HepG2 (cell line): ENCODE measurements at regions not wholly inside any gene's neighbourhood (a gene's known extent, or its start where the extent isn't known, plus 50 kb on each side); places are given as distances from the start of the nearest gene placed in this dataset.

Experiments
- ATAC-seq: fragments of 200-7000 bp; cut with Tn5 transposase; 3 replicates; pipeline ENCODE4 v1.9.1; 2020; ENCODE audit warnings: mild to moderate bottlenecking, moderate library complexity
- BruUV-seq: library from RNA; stranded (reverse); fragments of 400-500 nt; replicated peaks from 2 replicates; lab custom pipeline; 2021; lab: Mats Ljungman, UMichigan
- CTCF ChIA-PET: fragments of 300-600 bp; formaldehyde crosslinking; extraction: SDS; loops from one replicate; lab custom pipeline; 2021; ENCODE audit warnings: low total read pairs, inconsistent platforms, low intra/inter-chr PET ratio; lab: Yijun Ruan, JAX
- POLR2A ChIA-PET: fragments of 350-600 bp; sonication (Branson Sonifier 250); formaldehyde crosslinking; loops from one replicate; lab custom pipeline; 2020; ENCODE audit warnings: antibody characterized with exemption, inconsistent platforms; lab: Yijun Ruan, JAX
- DNase-seq: peaks from one replicate; pipeline ENCODE4 v3.0.0-alpha.2; 2015; ENCODE audit warnings: low spot score
- FAIRE-seq: peaks from 3 replicates; lab custom pipeline; 2011; peaks lifted over from hg19 to GRCh38; lab: Jason Lieb, UNC
- H2AFZ ChIP-seq: one replicate; pipeline ENCODE4 v1.6.1; 2011; ENCODE audit warnings: low read length, inconsistent platforms
- H3K27ac ChIP-seq: fragments of 300-600 bp; 3 replicates; pipeline ENCODE4 v1.8.0; 2011; ENCODE audit warnings: mixed run types, mild to moderate bottlenecking, mixed read lengths, low read length, inconsistent platforms; ENCODE audit not compliant: insufficient read depth; ENCODE audit errors: extremely low read length
- H3K27me3 ChIP-seq, 2 experiments: fragments of 200-600 bp in 1 of 2; 2 replicates in 1 of 2; 3 replicates in 1 of 2; pipeline versions ENCODE4 v1.6.0 to v1.8.0; 2011; ENCODE audit warnings: low read length in 2 of 2, mild to moderate bottlenecking in 2 of 2, moderate library complexity in 2 of 2, inconsistent platforms in 1 of 2; ENCODE audit not compliant: insufficient read depth in 2 of 2, control insufficient read depth in 1 of 2
- H3K36me3 ChIP-seq, 2 experiments: fragments of 200-600 bp in 1 of 2; replicated peaks in 1 of 2; 2 replicates in 1 of 2; 3 replicates in 1 of 2; pipeline versions ENCODE4 v1.5.1 to v1.8.0; 2011; ENCODE audit warnings: low read length in 2 of 2, inconsistent platforms in 1 of 2; ENCODE audit not compliant: insufficient read depth in 2 of 2, control insufficient read depth in 1 of 2
- H3K4me1 ChIP-seq: 2 replicates; pipeline ENCODE4 v1.5.1; 2012; ENCODE audit warnings: low read length, inconsistent platforms; ENCODE audit not compliant: insufficient read depth
- H3K4me2 ChIP-seq: 2 replicates; pipeline ENCODE4 v1.6.0; 2011; ENCODE audit warnings: low read depth, low read length, inconsistent platforms
- H3K4me3 ChIP-seq, 3 experiments: fragments of 200-600 bp in 1 of 3; sonication (generic), shearing (Covaris generic) in 1 of 3; replicated peaks in 1 of 3; 2 replicates each; pipeline ENCODE4 v1.5.1; 2011 to 2016; ENCODE audit warnings: low read length in 3 of 3, inconsistent platforms in 2 of 3, low read depth in 2 of 3, mild to moderate bottlenecking in 2 of 3, control low read depth in 1 of 3, mixed read lengths in 1 of 3; ENCODE audit not compliant: insufficient read depth in 1 of 3
- H3K79me2 ChIP-seq: one replicate; pipeline ENCODE4 v1.6.1; 2011; ENCODE audit warnings: low read length, inconsistent platforms; ENCODE audit not compliant: insufficient read depth
- H3K9ac ChIP-seq: 2 replicates; pipeline ENCODE4 v1.6.0; 2011; ENCODE audit warnings: mild to moderate bottlenecking, low read depth, low read length, inconsistent platforms; ENCODE audit not compliant: insufficient read depth
- H3K9me3 ChIP-seq: 2 replicates; pipeline ENCODE4 v1.5.1; 2012; ENCODE audit warnings: mild to moderate bottlenecking, low read length
- H4K20me1 ChIP-seq: 2 replicates; pipeline ENCODE4 v1.6.0; 2011; ENCODE audit warnings: inconsistent platforms, mild to moderate bottlenecking, low read length, moderate library complexity; ENCODE audit not compliant: insufficient read depth
- ATF7 ChIP-seq, 2 experiments: fragments of 450-650 bp in 1 of 2; sonication (generic) in 1 of 2; formaldehyde crosslinking in 1 of 2; IDR thresholded peaks; 2 replicates each; pipeline versions ENCODE4 v1.4.0 to v1.6.1; 2016 to 2020; ENCODE audit warnings: antibody characterized with exemption in 1 of 2, mild to moderate bottlenecking in 1 of 2, missing genetic modification reagents in 1 of 2
- CREB1 ChIP-seq, 2 experiments: fragments of 450-650 bp in 1 of 2; IDR thresholded peaks; 2 replicates each; pipeline ENCODE4 v1.6.1; 2016 to 2017; ENCODE audit warnings: control low read depth in 1 of 2, mild to moderate bottlenecking in 1 of 2, missing compliant biosample characterization in 1 of 2, missing genetic modification characterization in 1 of 2
- KMT2A ChIP-seq: sonication (generic); formaldehyde crosslinking; IDR thresholded peaks from 2 replicates; pipeline ENCODE4 v1.4.0; 2020; ENCODE audit warnings: missing genetic modification reagents
- SOX6 ChIP-seq, 2 experiments: fragments of 450-650 bp in 1 of 2; sonication (generic) in 1 of 2; formaldehyde crosslinking in 1 of 2; IDR thresholded peaks; 2 replicates each; pipeline versions ENCODE4 v1.4.0 to v1.6.1; 2017 to 2020; ENCODE audit warnings: antibody characterized with exemption in 1 of 2, mild to moderate bottlenecking in 1 of 2, missing genetic modification reagents in 1 of 2
- WGBS: methylation state at CpG from one replicate; pipeline ENCODE4 v1.1.6; 2017; ENCODE audit warnings: low lambda C conversion rate; 5-methylcytosine and 5-hydroxymethylcytosine counted together
- in situ Hi-C: cut with HindIII; loops from 2 replicates; pipeline ENCODE4 v1.10.0; 2017; ENCODE audit warnings: low pct_unique_long_range_greater_than_20kb; ENCODE audit not compliant: extremely low pct_ligation_motif_present
- intact Hi-C: fragments of 100-400 bp; cut with micrococcal nuclease; formaldehyde crosslinking; loops from one replicate; pipeline ENCODE4 v1.10.0; 2022; ENCODE audit not compliant: unreplicated experiment

DNA sequence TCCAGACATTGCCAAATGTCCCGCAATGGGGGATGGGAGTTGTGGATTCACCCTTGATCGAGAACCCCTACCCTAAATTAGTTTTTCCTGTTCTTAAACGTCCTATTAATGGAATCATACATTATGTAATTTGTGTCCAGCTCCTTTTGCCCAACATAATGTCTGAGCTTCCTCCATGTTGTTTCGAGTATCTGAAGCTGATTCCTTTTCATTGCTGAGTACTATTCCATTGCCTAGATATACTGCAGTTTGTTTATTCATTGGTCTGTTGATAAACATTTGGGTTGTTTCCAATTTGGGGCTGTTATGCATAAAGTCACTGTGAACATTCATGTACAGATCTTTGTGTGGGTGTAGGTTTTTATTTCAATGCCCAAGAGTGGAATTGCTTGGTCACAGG lies 251.3 kb downstream of the BCOR start:
- Histone ChIP-seq H4K20me1 (no peaks in the 10 kb centered on the region), H3K27me3 (peaks cover 0 to 1% of the 10 kb centered on the region in 2 experiments; a peak in 1 of 5 replicates), H3K36me3 (no peaks in the 10 kb centered on the region), H3K4me2 (no peak overlapping the region), H2AFZ (no peak overlapping the region), H3K9me3 (no peaks in the 10 kb centered on the region), H3K4me1 (no peaks in the 10 kb centered on the region), H3K27ac (no peak overlapping the region), H3K79me2 (no peaks in the 10 kb centered on the region), H3K4me3 (no peak overlapping the region), H3K9ac (no peak overlapping the region)
- CTCF ChIA-PET, result no interaction called here
- WGBS, result 5% methylated on average over 3 of the region's 4 CpGs
- DNase-seq (no peak), FAIRE-seq (no peak), ATAC-seq (no peak)
- POLR2A ChIA-PET, result no interaction called here
- in situ Hi-C loops, result no loop called here
- intact Hi-C loops, result no loop called here
- no peak for TF ChIP-seq KMT2A (CRISPR knock-in tag)
- BruUV-seq, result no TSS peak

GRCh38 chrX:39848243-39848642 lies 249.5 kb downstream of the BCOR start:
- no peaks in the 10 kb centered on the region for H3K27me3 ChIP-seq
- no peaks in the 10 kb centered on the region for H3K4me1 ChIP-seq
- FAIRE-seq (no peak), DNase-seq (no peak), ATAC-seq (no peak)
- H2AFZ ChIP-seq, result no peak overlapping the region
- in situ Hi-C loops (no loop called here), intact Hi-C loops (no loop called here)
- H3K4me3 ChIP-seq, result no peak overlapping the region
- H3K4me2 ChIP-seq, result no peak overlapping the region
- no peak overlapping the region for H3K27ac ChIP-seq
- WGBS, result 12% methylated on average over 5 of the region's 5 CpGs
- no peaks in the 10 kb centered on the region for H4K20me1 ChIP-seq
- TF ChIP-seq CREB1 (IDR thresholded peaks at IDR 0.05), result peak; percentile 73
- TF ChIP-seq CREB1 (CRISPR knock-in tag; IDR thresholded peaks at IDR 0.05), result no peak
- peak; percentile 86 for TF ChIP-seq ATF7 (IDR thresholded peaks at IDR 0.05)
- TF ChIP-seq ATF7 (CRISPR knock-in tag; IDR thresholded peaks at IDR 0.05), result no peak
- TF ChIP-seq SOX6 (IDR thresholded peaks at IDR 0.05), result no peak
- no peak for TF ChIP-seq SOX6 (CRISPR knock-in tag; IDR thresholded peaks at IDR 0.05)
- no peaks in the 10 kb centered on the region for H3K9me3 ChIP-seq
- CTCF ChIA-PET, result no interaction called here
- no peaks in the 10 kb centered on the region for H3K36me3 ChIP-seq
- no peaks in the 10 kb centered on the region for H3K79me2 ChIP-seq
- POLR2A ChIA-PET, result no interaction called here
- BruUV-seq, result no TSS peak
- no peak overlapping the region for H3K9ac ChIP-seq
